NB4 (cell line): ENCODE measurements at regions not wholly inside any gene's neighbourhood (a gene's known extent, or its start where the extent isn't known, plus 50 kb on each side); places are given as distances from the start of the nearest gene placed in this dataset.
"Not testable (repeated sequence)": the region's sequence is repeated elsewhere in the genome, so short reads cannot be mapped to it uniquely, and the experiment has no call there.

ENCODE experiments used
- MYC ChIP-seq: IDR thresholded peaks from 2 replicates; pipeline ENCODE4 v1.6.1; 2011; ENCODE audit warnings: low read depth, low read length
- POLR2A ChIP-seq: IDR thresholded peaks from 2 replicates; pipeline ENCODE4 v1.6.1; 2011; ENCODE audit warnings: mild to moderate bottlenecking; ENCODE audit not compliant: insufficient read length; ENCODE audit errors: extremely low read depth
- TF ChIP-seq, protein P1 (sequence below): IDR thresholded peaks from 2 replicates; pipeline ENCODE4 v1.6.1; 2011; ENCODE audit warnings: low read depth, low read length

DNA sequence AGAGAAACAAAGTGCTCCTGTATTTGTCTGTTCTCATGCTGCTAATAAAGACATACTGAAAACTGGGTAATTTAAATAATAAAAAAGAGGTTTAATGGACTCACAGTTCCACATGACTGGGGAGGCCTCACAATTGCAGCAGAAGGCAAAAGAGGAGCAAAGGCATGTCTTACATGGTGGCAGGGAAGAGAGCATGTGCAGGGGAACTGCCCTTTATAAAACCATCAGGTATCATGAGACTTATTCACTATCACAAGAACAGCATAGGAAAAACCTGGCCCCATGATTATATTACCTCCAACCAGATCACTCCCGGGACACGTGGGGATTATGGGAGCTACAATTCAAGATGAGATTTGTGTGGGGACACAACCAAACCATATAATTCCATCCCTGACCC lies 514.1 kb upstream of the ADGRB3 start:
- TF ChIP-seq POLR2A, MYC: not testable (repeated sequence)
- TF ChIP-seq, protein P1, sequence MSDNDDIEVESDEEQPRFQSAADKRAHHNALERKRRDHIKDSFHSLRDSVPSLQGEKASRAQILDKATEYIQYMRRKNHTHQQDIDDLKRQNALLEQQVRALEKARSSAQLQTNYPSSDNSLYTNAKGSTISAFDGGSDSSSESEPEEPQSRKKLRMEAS, result not testable (repeated sequence)
